ENCODE measurements at regions not wholly inside any gene's neighbourhood (a gene's known extent, or its start where the extent isn't known, plus 50 kb on each side); places are given as distances from the start of the nearest gene placed in this dataset.

DNA sequence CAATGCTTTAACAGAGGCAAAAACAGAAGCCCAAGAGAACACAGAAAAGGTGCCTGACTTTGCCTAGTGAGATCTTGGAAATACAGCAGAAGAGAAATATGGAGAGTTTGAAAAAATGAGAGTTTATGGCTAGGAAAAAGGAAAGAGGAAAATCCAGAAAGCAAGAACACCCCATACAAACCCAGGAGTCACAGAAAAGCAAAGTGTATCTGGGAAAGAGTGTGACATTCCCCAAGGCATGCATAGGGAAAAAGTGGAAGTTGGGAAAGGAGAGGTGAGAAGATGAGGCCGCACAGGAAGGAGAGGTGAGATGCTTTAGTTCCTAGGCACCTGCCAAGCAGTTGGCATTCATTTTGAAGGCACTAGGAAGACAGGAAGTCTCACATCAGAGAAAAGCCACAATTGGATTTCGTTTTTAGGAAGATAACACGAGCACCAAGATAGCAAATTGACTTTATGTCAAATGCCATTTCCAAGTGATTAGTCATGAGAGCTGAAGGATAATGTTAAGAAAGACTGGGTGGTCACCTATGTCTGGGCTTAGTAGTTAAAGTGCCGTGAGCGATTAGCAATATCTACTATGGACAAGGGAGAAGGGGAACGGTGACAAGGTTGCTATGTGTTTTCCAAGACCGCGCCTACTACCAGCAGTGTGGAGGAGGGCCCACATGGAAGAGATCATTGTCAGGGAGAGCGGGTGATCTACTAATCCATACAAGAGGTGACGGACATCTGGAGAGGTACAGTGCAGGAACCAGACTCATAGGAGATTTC lies 224.1 kb upstream of the PARD3B start:
- H3K27me3 ChIP-seq, result no peaks in the 10 kb centered on the region
- DNase-seq (ENCODE audit: low spot score), result no peak
- H2AFZ ChIP-seq, result no peak overlapping the region
- no peak overlapping the region for H3K27ac ChIP-seq
- no peaks in the 10 kb centered on the region for H3K9me3 ChIP-seq (ENCODE audit: low read depth)
- no peak overlapping the region for H3K4me2 ChIP-seq
- H4K20me1 ChIP-seq (ENCODE audit: insufficient read depth, poor library complexity, severe bottlenecking), result no peaks in the 10 kb centered on the region
- peaks cover 3% of the 10 kb centered on the region for H3K4me1 ChIP-seq (ENCODE audit: insufficient read depth)
- no peaks in the 10 kb centered on the region for H3K36me3 ChIP-seq (replicated peaks; ENCODE audit: insufficient read depth, low read depth)
- TF ChIP-seq EZH2phosphoT487 (IDR thresholded peaks at IDR 0.05; ENCODE audit: low read depth, severe bottlenecking, unreplicated experiment) (no peak), EZH2 (IDR thresholded peaks at IDR 0.05; ENCODE audit: borderline replicate concordance) (no peak)
- TF ChIP-seq, protein P1, sequence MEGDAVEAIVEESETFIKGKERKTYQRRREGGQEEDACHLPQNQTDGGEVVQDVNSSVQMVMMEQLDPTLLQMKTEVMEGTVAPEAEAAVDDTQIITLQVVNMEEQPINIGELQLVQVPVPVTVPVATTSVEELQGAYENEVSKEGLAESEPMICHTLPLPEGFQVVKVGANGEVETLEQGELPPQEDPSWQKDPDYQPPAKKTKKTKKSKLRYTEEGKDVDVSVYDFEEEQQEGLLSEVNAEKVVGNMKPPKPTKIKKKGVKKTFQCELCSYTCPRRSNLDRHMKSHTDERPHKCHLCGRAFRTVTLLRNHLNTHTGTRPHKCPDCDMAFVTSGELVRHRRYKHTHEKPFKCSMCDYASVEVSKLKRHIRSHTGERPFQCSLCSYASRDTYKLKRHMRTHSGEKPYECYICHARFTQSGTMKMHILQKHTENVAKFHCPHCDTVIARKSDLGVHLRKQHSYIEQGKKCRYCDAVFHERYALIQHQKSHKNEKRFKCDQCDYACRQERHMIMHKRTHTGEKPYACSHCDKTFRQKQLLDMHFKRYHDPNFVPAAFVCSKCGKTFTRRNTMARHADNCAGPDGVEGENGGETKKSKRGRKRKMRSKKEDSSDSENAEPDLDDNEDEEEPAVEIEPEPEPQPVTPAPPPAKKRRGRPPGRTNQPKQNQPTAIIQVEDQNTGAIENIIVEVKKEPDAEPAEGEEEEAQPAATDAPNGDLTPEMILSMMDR (IDR thresholded peaks at IDR 0.05; ENCODE audit: poor library complexity), result no peak
- no peaks in the 10 kb centered on the region for H3K79me2 ChIP-seq
- H3K9me2 ChIP-seq (replicated peaks; ENCODE audit: insufficient read depth), result no peaks in the 10 kb centered on the region
- WGBS (ENCODE audit: low lambda C conversion rate, missing lambda C conversion rate), result 88% methylated on average over 10 of the region's 10 CpGs
- no peak overlapping the region for H3K4me3 ChIP-seq

DNA sequence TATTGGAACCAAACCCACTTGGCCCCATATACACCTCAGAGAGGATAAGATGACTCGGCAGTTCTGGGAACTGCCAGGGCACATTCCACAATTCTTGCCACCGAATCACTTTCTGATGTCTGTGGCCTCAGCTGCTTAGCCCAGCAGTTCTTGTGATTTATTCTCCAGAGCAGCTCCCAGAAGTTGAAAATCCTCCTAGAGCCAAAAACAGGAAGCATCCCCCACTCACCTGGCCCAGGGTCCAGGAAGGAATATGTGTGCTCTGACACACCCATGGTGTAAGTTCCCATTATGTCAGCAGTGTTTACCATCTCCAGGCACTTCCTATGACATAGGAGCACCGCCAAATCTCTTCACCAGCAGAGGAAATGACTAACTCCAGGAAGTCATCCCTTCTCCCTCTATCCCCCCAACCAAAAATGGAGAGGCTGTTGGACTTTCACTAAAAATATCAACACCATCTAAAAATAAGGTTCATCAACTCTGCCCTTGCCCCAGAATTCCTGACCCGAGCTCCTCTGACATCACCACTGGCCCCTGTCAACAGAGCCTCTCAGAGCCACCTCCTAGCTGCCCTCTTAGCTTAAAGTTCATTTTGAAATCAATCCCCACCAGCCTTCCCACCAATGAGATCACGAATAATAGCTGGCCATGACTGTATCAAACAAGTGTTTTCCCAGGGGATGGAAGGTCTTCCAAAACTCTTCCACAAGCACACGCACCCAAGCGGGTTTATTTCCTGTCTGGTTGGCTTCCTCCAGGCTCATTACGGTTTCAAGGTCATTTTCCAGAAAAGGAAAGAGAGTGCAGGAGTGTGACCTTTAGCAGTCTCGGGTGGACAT lies 223.1 kb upstream of the PARD3B start:
- TF ChIP-seq, protein P1 (IDR thresholded peaks at IDR 0.05; ENCODE audit: poor library complexity), result no peak
- TF ChIP-seq EZH2 (IDR thresholded peaks at IDR 0.05; ENCODE audit: borderline replicate concordance) (no peak), EZH2phosphoT487 (IDR thresholded peaks at IDR 0.05; ENCODE audit: low read depth, severe bottlenecking, unreplicated experiment) (no peak)
- H3K4me1 ChIP-seq (ENCODE audit: insufficient read depth), result peaks cover 3% of the 10 kb centered on the region
- no peak overlapping the region for H3K4me3 ChIP-seq
- no peak overlapping the region for H3K27ac ChIP-seq
- no peaks in the 10 kb centered on the region for H3K9me3 ChIP-seq (ENCODE audit: low read depth)
- H4K20me1 ChIP-seq (ENCODE audit: insufficient read depth, poor library complexity, severe bottlenecking), result no peaks in the 10 kb centered on the region
- no peak for DNase-seq (ENCODE audit: low spot score)
- no peak overlapping the region for H3K4me2 ChIP-seq
- H3K79me2 ChIP-seq, result no peaks in the 10 kb centered on the region
- H3K9me2 ChIP-seq (replicated peaks; ENCODE audit: insufficient read depth), result no peaks in the 10 kb centered on the region
- no peaks in the 10 kb centered on the region for H3K36me3 ChIP-seq (replicated peaks; ENCODE audit: insufficient read depth, low read depth)
- H2AFZ ChIP-seq, result no peak overlapping the region
- 94% methylated on average over 9 of the region's 9 CpGs for WGBS (ENCODE audit: low lambda C conversion rate, missing lambda C conversion rate)
- H3K27me3 ChIP-seq, result no peaks in the 10 kb centered on the region

DNA sequence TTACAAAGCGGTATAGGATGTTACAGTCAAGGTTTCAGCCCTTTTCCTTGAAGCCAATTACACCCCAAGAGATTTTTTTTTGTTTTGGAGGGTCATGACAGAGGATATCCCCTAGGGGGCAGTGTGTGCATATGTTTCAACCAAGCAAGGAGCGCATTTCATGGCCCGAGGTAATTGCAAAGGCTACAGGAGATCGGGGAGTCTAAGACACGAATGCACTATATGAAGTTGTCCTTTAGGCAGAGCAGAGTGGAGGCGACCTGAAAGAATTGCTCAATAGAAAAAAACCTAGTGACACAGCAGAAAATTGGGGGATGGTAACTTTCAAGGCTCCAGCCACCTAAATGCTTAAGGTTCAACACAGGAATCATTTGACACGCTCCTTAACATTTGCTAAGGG lies 219.8 kb upstream of the PARD3B start:
- Histone ChIP-seq H3K4me2 (no peak overlapping the region), H3K4me3 (no peak overlapping the region), H3K27me3 (no peaks in the 10 kb centered on the region), H3K27ac (no peak overlapping the region), H2AFZ (no peak overlapping the region), H3K36me3 (replicated peaks; ENCODE audit: insufficient read depth, low read depth) (no peaks in the 10 kb centered on the region), H3K79me2 (no peaks in the 10 kb centered on the region), H3K4me1 (ENCODE audit: insufficient read depth) (peaks cover 3% of the 10 kb centered on the region), H3K9me3 (ENCODE audit: low read depth) (no peaks in the 10 kb centered on the region), H4K20me1 (ENCODE audit: insufficient read depth, poor library complexity, severe bottlenecking) (no peaks in the 10 kb centered on the region), H3K9me2 (replicated peaks; ENCODE audit: insufficient read depth) (no peaks in the 10 kb centered on the region)
- WGBS (ENCODE audit: low lambda C conversion rate, missing lambda C conversion rate), result 17% methylated on average over 7 of the region's 7 CpGs
- peak; percentile 91 for DNase-seq (ENCODE audit: low spot score)
- TF ChIP-seq EZH2phosphoT487 (IDR thresholded peaks at IDR 0.05; ENCODE audit: low read depth, severe bottlenecking, unreplicated experiment) (no peak), EZH2 (IDR thresholded peaks at IDR 0.05; ENCODE audit: borderline replicate concordance) (no peak)
- TF ChIP-seq, protein P1 (IDR thresholded peaks at IDR 0.05; ENCODE audit: poor library complexity), result peak; percentile 92
